ENCODE measurements at regions not wholly inside any gene's neighbourhood (a gene's known extent, or its start where the extent isn't known, plus 50 kb on each side); places are given as distances from the start of the nearest gene placed in this dataset.

DNA sequence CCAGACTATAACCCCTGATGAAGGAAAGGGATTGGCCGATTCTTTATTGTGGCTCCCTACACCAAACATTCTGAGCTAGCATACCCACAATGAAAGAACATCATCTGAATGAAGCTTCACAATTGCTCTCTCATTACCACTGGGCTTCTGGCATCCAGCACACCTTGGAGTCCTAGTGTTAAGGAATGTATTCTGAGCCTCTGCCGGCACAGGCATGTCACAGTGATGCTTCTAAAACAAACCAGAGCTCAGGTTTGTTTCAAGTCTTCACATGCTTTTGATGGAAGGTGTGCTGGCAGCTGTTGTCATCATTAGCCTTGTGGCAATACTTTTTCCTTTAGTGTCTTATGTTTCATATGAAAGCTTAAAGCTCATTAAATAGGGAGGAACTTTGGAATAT, 76.3 kb upstream of the RBBP8 start:
- no peak overlapping the region for H3K27ac ChIP-seq
- POLR2A ChIA-PET, result no interaction called here
- no peak overlapping the region for H3K4me2 ChIP-seq
- H3K4me3 ChIP-seq, result no peak overlapping the region
- no peak for FAIRE-seq
- DNase-seq (ENCODE audit: low read depth in 1 of 2, low spot score in 1 of 2), result no peak
- WGBS (ENCODE audit: missing lambda C conversion rate), result 95% methylated on average over 2 of the region's 2 CpGs
- no peaks in the 10 kb centered on the region for H3K9me3 ChIP-seq
- TF ChIP-seq EP300 (IDR thresholded peaks at IDR 0.05) (no peak), RCOR1 (IDR thresholded peaks at IDR 0.05; ENCODE audit: low read depth, low read length) (no peak), KDM1A (IDR thresholded peaks at IDR 0.05; ENCODE audit: low read depth) (no peak), EHF (CRISPR knock-in tag; IDR thresholded peaks at IDR 0.05) (no peak), HMGXB4 (CRISPR knock-in tag; IDR thresholded peaks at IDR 0.05; ENCODE audit: borderline replicate concordance) (no peak), POLR2AphosphoS2 (conservative IDR thresholded peaks at IDR 0.05; ENCODE audit: low read length) (no peak), HDAC2 (IDR thresholded peaks at IDR 0.05) (no peak), CBX8 (IDR thresholded peaks at IDR 0.05) (no peak), JUN (IDR thresholded peaks at IDR 0.05) (no peak), ESRRA (IDR thresholded peaks at IDR 0.05; ENCODE audit: borderline replicate concordance, low read length) (no peak), NPAS2 (CRISPR knock-in tag; IDR thresholded peaks at IDR 0.05; ENCODE audit: borderline replicate concordance) (no peak)
- TF ChIP-seq, protein P1, sequence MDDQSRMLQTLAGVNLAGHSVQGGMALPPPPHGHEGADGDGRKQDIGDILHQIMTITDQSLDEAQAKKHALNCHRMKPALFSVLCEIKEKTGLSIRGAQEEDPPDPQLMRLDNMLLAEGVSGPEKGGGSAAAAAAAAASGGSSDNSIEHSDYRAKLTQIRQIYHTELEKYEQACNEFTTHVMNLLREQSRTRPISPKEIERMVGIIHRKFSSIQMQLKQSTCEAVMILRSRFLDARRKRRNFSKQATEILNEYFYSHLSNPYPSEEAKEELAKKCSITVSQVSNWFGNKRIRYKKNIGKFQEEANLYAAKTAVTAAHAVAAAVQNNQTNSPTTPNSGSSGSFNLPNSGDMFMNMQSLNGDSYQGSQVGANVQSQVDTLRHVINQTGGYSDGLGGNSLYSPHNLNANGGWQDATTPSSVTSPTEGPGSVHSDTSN (IDR thresholded peaks at IDR 0.05), result no peak
- TF ChIP-seq, protein P2, sequence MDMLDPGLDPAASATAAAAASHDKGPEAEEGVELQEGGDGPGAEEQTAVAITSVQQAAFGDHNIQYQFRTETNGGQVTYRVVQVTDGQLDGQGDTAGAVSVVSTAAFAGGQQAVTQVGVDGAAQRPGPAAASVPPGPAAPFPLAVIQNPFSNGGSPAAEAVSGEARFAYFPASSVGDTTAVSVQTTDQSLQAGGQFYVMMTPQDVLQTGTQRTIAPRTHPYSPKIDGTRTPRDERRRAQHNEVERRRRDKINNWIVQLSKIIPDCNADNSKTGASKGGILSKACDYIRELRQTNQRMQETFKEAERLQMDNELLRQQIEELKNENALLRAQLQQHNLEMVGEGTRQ (IDR thresholded peaks at IDR 0.05), result no peak
- no peaks in the 10 kb centered on the region for H3K4me1 ChIP-seq
- ATAC-seq, result no peak
- CTCF ChIA-PET, result interaction anchor here (1.1 to 1.3 kb wide), 2 partner anchors 10 to 15 kb away, joined by 3 to 4 read pairs; no protein-coding TSS in a partner anchor

- WGBS (ENCODE audit: missing lambda C conversion rate), result 62% methylated on average over 1 of the region's 1 CpG
- ATAC-seq, result no peak
- FAIRE-seq, result no peak
Measured at GRCh38 chr18:22858121-22858520, 75.0 kb upstream of the RBBP8 start.

GRCh38 chr18:22860807-22861206, 72.3 kb upstream of the RBBP8 start:
- CTCF ChIA-PET, result no interaction called here
- WGBS (ENCODE audit: missing lambda C conversion rate), result 41% methylated on average over 3 of the region's 3 CpGs
- TF ChIP-seq HDAC2 (IDR thresholded peaks at IDR 0.05) (no peak), HES2 (IDR thresholded peaks at IDR 0.05) (no peak), JUN (IDR thresholded peaks at IDR 0.05) (no peak), ZFP36 (IDR thresholded peaks at IDR 0.05; ENCODE audit: borderline replicate concordance, partially characterized antibody) (no peak), CEBPB (IDR thresholded peaks at IDR 0.05) (no peak), HOXA7 (CRISPR knock-in tag; IDR thresholded peaks at IDR 0.05) (no peak), ZSCAN20 (CRISPR knock-in tag; IDR thresholded peaks at IDR 0.05) (no peak), POLR2A (IDR thresholded peaks at IDR 0.05; ENCODE audit: low read length) (no peak), CTCF (IDR thresholded peaks at IDR 0.05) (no peak), EHF (CRISPR knock-in tag; IDR thresholded peaks at IDR 0.05) (no peak), PHF8 (IDR thresholded peaks at IDR 0.05; ENCODE audit: borderline replicate concordance, low read depth) (no peak)
- TF ChIP-seq, protein P3, sequence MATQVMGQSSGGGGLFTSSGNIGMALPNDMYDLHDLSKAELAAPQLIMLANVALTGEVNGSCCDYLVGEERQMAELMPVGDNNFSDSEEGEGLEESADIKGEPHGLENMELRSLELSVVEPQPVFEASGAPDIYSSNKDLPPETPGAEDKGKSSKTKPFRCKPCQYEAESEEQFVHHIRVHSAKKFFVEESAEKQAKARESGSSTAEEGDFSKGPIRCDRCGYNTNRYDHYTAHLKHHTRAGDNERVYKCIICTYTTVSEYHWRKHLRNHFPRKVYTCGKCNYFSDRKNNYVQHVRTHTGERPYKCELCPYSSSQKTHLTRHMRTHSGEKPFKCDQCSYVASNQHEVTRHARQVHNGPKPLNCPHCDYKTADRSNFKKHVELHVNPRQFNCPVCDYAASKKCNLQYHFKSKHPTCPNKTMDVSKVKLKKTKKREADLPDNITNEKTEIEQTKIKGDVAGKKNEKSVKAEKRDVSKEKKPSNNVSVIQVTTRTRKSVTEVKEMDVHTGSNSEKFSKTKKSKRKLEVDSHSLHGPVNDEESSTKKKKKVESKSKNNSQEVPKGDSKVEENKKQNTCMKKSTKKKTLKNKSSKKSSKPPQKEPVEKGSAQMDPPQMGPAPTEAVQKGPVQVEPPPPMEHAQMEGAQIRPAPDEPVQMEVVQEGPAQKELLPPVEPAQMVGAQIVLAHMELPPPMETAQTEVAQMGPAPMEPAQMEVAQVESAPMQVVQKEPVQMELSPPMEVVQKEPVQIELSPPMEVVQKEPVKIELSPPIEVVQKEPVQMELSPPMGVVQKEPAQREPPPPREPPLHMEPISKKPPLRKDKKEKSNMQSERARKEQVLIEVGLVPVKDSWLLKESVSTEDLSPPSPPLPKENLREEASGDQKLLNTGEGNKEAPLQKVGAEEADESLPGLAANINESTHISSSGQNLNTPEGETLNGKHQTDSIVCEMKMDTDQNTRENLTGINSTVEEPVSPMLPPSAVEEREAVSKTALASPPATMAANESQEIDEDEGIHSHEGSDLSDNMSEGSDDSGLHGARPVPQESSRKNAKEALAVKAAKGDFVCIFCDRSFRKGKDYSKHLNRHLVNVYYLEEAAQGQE (IDR thresholded peaks at IDR 0.05), result no peak
- TF ChIP-seq, protein P4, sequence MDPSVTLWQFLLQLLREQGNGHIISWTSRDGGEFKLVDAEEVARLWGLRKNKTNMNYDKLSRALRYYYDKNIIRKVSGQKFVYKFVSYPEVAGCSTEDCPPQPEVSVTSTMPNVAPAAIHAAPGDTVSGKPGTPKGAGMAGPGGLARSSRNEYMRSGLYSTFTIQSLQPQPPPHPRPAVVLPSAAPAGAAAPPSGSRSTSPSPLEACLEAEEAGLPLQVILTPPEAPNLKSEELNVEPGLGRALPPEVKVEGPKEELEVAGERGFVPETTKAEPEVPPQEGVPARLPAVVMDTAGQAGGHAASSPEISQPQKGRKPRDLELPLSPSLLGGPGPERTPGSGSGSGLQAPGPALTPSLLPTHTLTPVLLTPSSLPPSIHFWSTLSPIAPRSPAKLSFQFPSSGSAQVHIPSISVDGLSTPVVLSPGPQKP (IDR thresholded peaks at IDR 0.05; ENCODE audit: low read depth, low read length), result no peak

More at GRCh38 chr18:22858121-22858520, 75.0 kb upstream of the RBBP8 start:
- CTCF ChIA-PET, result interaction anchor here (0.6 kb wide), 1 partner anchor 418 kb away, joined by 4 read pairs; no protein-coding TSS in a partner anchor
- Histone ChIP-seq H3K4me1 (no peaks in the 10 kb centered on the region), H3K4me2 (no peak overlapping the region), H3K27ac (no peak overlapping the region), H3K4me3 (no peak overlapping the region), H3K9me3 (no peaks in the 10 kb centered on the region)
- TF ChIP-seq EP300 (IDR thresholded peaks at IDR 0.05), result no peak
- no peak for TF ChIP-seq NFE2L2 (conservative IDR thresholded peaks at IDR 0.05; ENCODE audit: low read length)
- TF ChIP-seq EHF (CRISPR knock-in tag; IDR thresholded peaks at IDR 0.05), result no peak
- no peak for TF ChIP-seq ZNF302 (CRISPR knock-in tag; IDR thresholded peaks at IDR 0.05)
- TF ChIP-seq NR3C1 (IDR thresholded peaks at IDR 0.05), result no peak
- no peak for TF ChIP-seq PHF8 (IDR thresholded peaks at IDR 0.05; ENCODE audit: borderline replicate concordance, low read depth)
- POLR2A ChIA-PET, result no interaction called here
- DNase-seq (ENCODE audit: low read depth in 1 of 2, low spot score in 1 of 2), result no peak

More at GRCh38 chr18:22860807-22861206, 72.3 kb upstream of the RBBP8 start:
- no peak overlapping the region for H3K4me3 ChIP-seq
- FAIRE-seq, result no peak
- no peaks in the 10 kb centered on the region for H3K4me1 ChIP-seq
- DNase-seq (ENCODE audit: low read depth in 1 of 2, low spot score in 1 of 2), result no peak
- H3K27ac ChIP-seq, result no peak overlapping the region
- POLR2A ChIA-PET, result no interaction called here
- no peak overlapping the region for H3K4me2 ChIP-seq
- ATAC-seq, result no peak
- no peaks in the 10 kb centered on the region for H3K9me3 ChIP-seq
